ENCODE measurements at regions not wholly inside any gene's neighbourhood (a gene's known extent, or its start where the extent isn't known, plus 50 kb on each side); places are given as distances from the start of the nearest gene placed in this dataset.

- Histone ChIP-seq H3K9me3 (ENCODE audit: control insufficient read depth, insufficient read depth, low read length) (no peaks in the 10 kb centered on the region; the same call in 1 of the 2 replicates), H3K18ac (ENCODE audit: low read depth, low read length) (no peak overlapping the region), H3K79me1 (ENCODE audit: low read depth in 1 of 2, low read length in 2 of 2) (no peaks in the 10 kb centered on the region), H3K23ac (ENCODE audit: low read depth, low read length) (no peak overlapping the region), H3K9me1 (ENCODE audit: insufficient read depth, low read length) (no peaks in the 10 kb centered on the region), H4K5ac (ENCODE audit: low read depth, low read length) (no peak overlapping the region), H3K14ac (replicated peaks; ENCODE audit: low read depth, low read length) (no peak overlapping the region), H2AK5ac (ENCODE audit: low read depth, low read length) (no peak overlapping the region), H3K27ac (ENCODE audit: insufficient read depth, low read length) (no peak overlapping the region), H3K27me3 (ENCODE audit: control insufficient read depth, insufficient read depth, low read length) (no peaks in the 10 kb centered on the region), H2AFZ (replicated peaks; ENCODE audit: low read length, poor library complexity) (no peak overlapping the region), H3K4me2 (ENCODE audit: low read depth, low read length) (no peak overlapping the region), H3K56ac (ENCODE audit: extremely low read depth, insufficient read depth, low read length) (no peak overlapping the region), H3K36me3 (ENCODE audit: control insufficient read depth, insufficient read depth, low read length) (no peaks in the 10 kb centered on the region), H3K4me3 (ENCODE audit: insufficient read depth, low read depth, low read length) (no peak overlapping the region), H2BK20ac (ENCODE audit: low read depth, low read length) (no peak overlapping the region), H2BK5ac (ENCODE audit: low read depth, low read length, poor library complexity, severe bottlenecking) (no peak overlapping the region), H2AK9ac (replicated peaks; ENCODE audit: low read depth, low read length, poor library complexity) (no peak overlapping the region), H2BK120ac (ENCODE audit: low read depth, low read length) (no peak overlapping the region), H3K4me1 (ENCODE audit: control insufficient read depth, insufficient read depth, low read length) (no peaks in the 10 kb centered on the region), H4K91ac (ENCODE audit: insufficient read depth, low read depth, low read length) (no peak overlapping the region), H3K4ac (ENCODE audit: low read depth, low read length) (no peak overlapping the region), H2BK15ac (ENCODE audit: low read depth, low read length) (no peak overlapping the region), H4K8ac (ENCODE audit: low read depth in 2 of 2, low read length in 2 of 2) (no peak overlapping the region), H4K20me1 (ENCODE audit: insufficient read depth, low read length) (no peaks in the 10 kb centered on the region), H3K9ac (ENCODE audit: low read depth, low read length) (no peak overlapping the region)
- CTCF ChIA-PET, result interaction anchor here (0.7 kb wide), 1 partner anchor 394 kb away, joined by 4 read pairs; no protein-coding TSS in a partner anchor
- intact Hi-C loops (cut with micrococcal nuclease) (no loop called here), dilution Hi-C loops (cut with HindIII; ENCODE audit: low sequenced_read_pairs, unreplicated experiment) (no loop called here), in situ Hi-C loops (cut with MboI; ENCODE audit: low sequenced_read_pairs) (no loop called here)
- no TSS peak for BruUV-seq (replicated peaks)
- no peak for ATAC-seq (ENCODE audit: low read depth)
- TF ChIP-seq RCOR1 (IDR thresholded peaks at IDR 0.05; ENCODE audit: insufficient replicate concordance, low read length), result no peak
- TF ChIP-seq CEBPB (IDR thresholded peaks at IDR 0.05; ENCODE audit: low read depth, low read length), result no peak
- no peak for TF ChIP-seq CTCF (conservative IDR thresholded peaks at IDR 0.05; ENCODE audit: low read depth, low read length)
- TF ChIP-seq BHLHE40 (IDR thresholded peaks at IDR 0.05; ENCODE audit: low read depth, low read length), result no peak
- no peak for TF ChIP-seq ELK1 (IDR thresholded peaks at IDR 0.05; ENCODE audit: borderline replicate concordance, low read depth, low read length)
- no peak for TF ChIP-seq POLR2A (IDR thresholded peaks at IDR 0.05; ENCODE audit: low read depth, low read length)
- TF ChIP-seq MAFK (IDR thresholded peaks at IDR 0.05; ENCODE audit: low read depth, low read length), result no peak
- TF ChIP-seq MXI1 (IDR thresholded peaks at IDR 0.05; ENCODE audit: borderline replicate concordance, low read depth, low read length), result no peak
- TF ChIP-seq CHD1 (IDR thresholded peaks at IDR 0.05; ENCODE audit: low read depth, low read length), result no peak
- TF ChIP-seq FOS (IDR thresholded peaks at IDR 0.05; ENCODE audit: low read depth, low read length), result no peak
- no peak for TF ChIP-seq RAD21 (IDR thresholded peaks at IDR 0.05; ENCODE audit: low read length)
- TF ChIP-seq SMC3 (IDR thresholded peaks at IDR 0.05; ENCODE audit: low read depth, low read length), result no peak
- TF ChIP-seq NFE2L2 (IDR thresholded peaks at IDR 0.05; ENCODE audit: low read depth, low read length), result no peak
- TF ChIP-seq USF2 (IDR thresholded peaks at IDR 0.05; ENCODE audit: low read depth, low read length), result no peak
- TF ChIP-seq MAZ (IDR thresholded peaks at IDR 0.05; ENCODE audit: borderline replicate concordance, low read depth, low read length), result no peak
- no peak for TF ChIP-seq RFX5 (IDR thresholded peaks at IDR 0.05; ENCODE audit: low read depth, low read length)
- WGBS, 2 experiments (ENCODE audit: extremely low coverage in 2 of 2, insufficient read length in 1 of 2), result no CpG with 5 or more reads among the region's 1 CpG
- POLR2A ChIA-PET (ENCODE audit: unreplicated experiment), result no interaction called here
- DNase-seq, result no peak
Observed at GRCh38 chr15:96549136-96549535, 218.6 kb downstream of the NR2F2 start.

Measured in IMR-90 (cell line).